OCI-LY1 (cell line): ENCODE measurements at regions not wholly inside any gene's neighbourhood (a gene's known extent, or its start where the extent isn't known, plus 50 kb on each side); places are given as distances from the start of the nearest gene placed in this dataset.

Source experiments
- H2AFZ ChIP-seq: fragments of 200-600 bp; sonication (generic), shearing (Covaris generic); 2 replicates; pipeline ENCODE4 v1.6.0; 2014; ENCODE audit warnings: antibody characterized with exemption, mild to moderate bottlenecking, low read length
- H3F3A ChIP-seq: fragments of 200-600 bp; sonication (generic), shearing (Covaris generic); 2 replicates; pipeline ENCODE4 v1.6.0; 2014; ENCODE audit warnings: mild to moderate bottlenecking, antibody characterized with exemption, low read length, moderate library complexity; ENCODE audit not compliant: insufficient read depth
- H3K27ac ChIP-seq: fragments of 200-600 bp; sonication (generic); 2 replicates; pipeline ENCODE4 v1.5.1; 2014; ENCODE audit warnings: low read length, mixed run types, mild to moderate bottlenecking, low read depth; ENCODE audit not compliant: poor library complexity, severe bottlenecking
- H3K27me3 ChIP-seq: fragments of 200-600 bp; sonication (generic); 2 replicates; pipeline ENCODE4 v1.6.0; 2014; ENCODE audit warnings: antibody characterized with exemption, mild to moderate bottlenecking, low read length, moderate library complexity; ENCODE audit not compliant: insufficient read depth
- H3K36me3 ChIP-seq: fragments of 200-600 bp; sonication (generic); 2 replicates; pipeline ENCODE4 v1.6.1; 2014; ENCODE audit warnings: mild to moderate bottlenecking, antibody characterized with exemption, low read length, moderate library complexity, mixed read lengths; ENCODE audit not compliant: insufficient read depth
- H3K4me1 ChIP-seq: fragments of 200-600 bp; sonication (generic); 2 replicates; pipeline ENCODE4 v1.5.1; 2014; ENCODE audit warnings: mild to moderate bottlenecking, low read length, moderate library complexity; ENCODE audit not compliant: insufficient read depth, severe bottlenecking
- H3K4me2 ChIP-seq: fragments of 200-600 bp; sonication (generic), shearing (Covaris generic); 2 replicates; pipeline ENCODE4 v1.6.1; 2014; ENCODE audit warnings: low read length
- H3K4me3 ChIP-seq: fragments of 200-600 bp; sonication (generic); 2 replicates; pipeline ENCODE4 v1.5.1; 2014; ENCODE audit warnings: low read length, low read depth, mild to moderate bottlenecking, mixed read lengths; ENCODE audit not compliant: poor library complexity, severe bottlenecking
- H3K79me2 ChIP-seq: fragments of 200-600 bp; shearing (Covaris generic); 2 replicates; pipeline ENCODE4 v1.6.1; 2016; ENCODE audit warnings: mixed run types, low read length, mixed read lengths; ENCODE audit not compliant: insufficient read depth
- H3K9ac ChIP-seq: fragments of 200-600 bp; sonication (generic), shearing (Covaris generic); 2 replicates; pipeline ENCODE4 v1.6.1; 2014; ENCODE audit warnings: mild to moderate bottlenecking, low read length, mixed read lengths
- H3K9me2 ChIP-seq: fragments of 200-600 bp; sonication (generic), shearing (Covaris generic); 2 replicates; pipeline ENCODE4 v1.6.1; 2014; ENCODE audit warnings: low read depth, mild to moderate bottlenecking, low read length, mixed read lengths
- H3K9me3 ChIP-seq: fragments of 200-600 bp; shearing (Covaris generic); 2 replicates; pipeline ENCODE4 v1.6.1; 2014; ENCODE audit warnings: low read length, mixed read lengths
- H4K20me1 ChIP-seq: fragments of 200-600 bp; sonication (generic), shearing (Covaris generic); 2 replicates; pipeline ENCODE4 v1.6.0; 2016; ENCODE audit warnings: mild to moderate bottlenecking, low read length; ENCODE audit not compliant: insufficient read depth
- EZH2 ChIP-seq: fragments of 200-600 bp; sonication (generic), shearing (Covaris generic); IDR thresholded peaks from 2 replicates; pipeline ENCODE4 v1.8.0; 2017; ENCODE audit warnings: borderline replicate concordance, mixed run types, mild to moderate bottlenecking, antibody characterized with exemption, low read length, moderate library complexity, mixed read lengths
- TF ChIP-seq, protein P1 (sequence below): fragments of 200-600 bp; sonication (generic), shearing (Covaris generic); IDR thresholded peaks from 2 replicates; pipeline ENCODE4 v1.5.1; 2017; ENCODE audit warnings: mild to moderate bottlenecking, antibody characterized with exemption, low read length, moderate library complexity, mixed read lengths

DNA sequence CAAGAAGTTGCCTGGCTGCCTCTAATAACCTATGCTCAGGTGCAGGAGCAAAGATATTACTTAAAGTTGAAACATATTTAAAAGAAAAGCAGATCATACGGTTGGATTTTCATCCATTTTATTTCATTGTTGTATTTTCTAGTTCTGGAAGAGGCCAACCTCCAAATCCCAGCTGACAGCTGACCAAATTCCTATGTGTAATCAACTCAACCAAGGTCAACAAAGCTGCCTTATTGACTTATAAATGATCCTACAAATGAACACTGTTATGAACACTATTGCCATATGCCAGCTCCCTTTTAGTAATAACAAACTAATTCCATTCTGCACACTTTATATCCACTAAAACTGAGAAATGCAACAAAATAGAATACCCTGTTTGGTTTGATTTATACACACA is 1537.4 kb downstream of the SLITRK1 start:
- Histone ChIP-seq H3K36me3 (no peaks in the 10 kb centered on the region), H3K27ac (no peak overlapping the region), H3K4me3 (no peak overlapping the region), H3K9me2 (no peaks in the 10 kb centered on the region), H4K20me1 (no peaks in the 10 kb centered on the region), H2AFZ (no peak overlapping the region), H3K27me3 (no peaks in the 10 kb centered on the region), H3K9me3 (no peaks in the 10 kb centered on the region), H3K4me1 (no peaks in the 10 kb centered on the region), H3K79me2 (no peaks in the 10 kb centered on the region), H3F3A (no peaks in the 10 kb centered on the region), H3K9ac (no peak overlapping the region), H3K4me2 (no peak overlapping the region)
- TF ChIP-seq, protein P1, sequence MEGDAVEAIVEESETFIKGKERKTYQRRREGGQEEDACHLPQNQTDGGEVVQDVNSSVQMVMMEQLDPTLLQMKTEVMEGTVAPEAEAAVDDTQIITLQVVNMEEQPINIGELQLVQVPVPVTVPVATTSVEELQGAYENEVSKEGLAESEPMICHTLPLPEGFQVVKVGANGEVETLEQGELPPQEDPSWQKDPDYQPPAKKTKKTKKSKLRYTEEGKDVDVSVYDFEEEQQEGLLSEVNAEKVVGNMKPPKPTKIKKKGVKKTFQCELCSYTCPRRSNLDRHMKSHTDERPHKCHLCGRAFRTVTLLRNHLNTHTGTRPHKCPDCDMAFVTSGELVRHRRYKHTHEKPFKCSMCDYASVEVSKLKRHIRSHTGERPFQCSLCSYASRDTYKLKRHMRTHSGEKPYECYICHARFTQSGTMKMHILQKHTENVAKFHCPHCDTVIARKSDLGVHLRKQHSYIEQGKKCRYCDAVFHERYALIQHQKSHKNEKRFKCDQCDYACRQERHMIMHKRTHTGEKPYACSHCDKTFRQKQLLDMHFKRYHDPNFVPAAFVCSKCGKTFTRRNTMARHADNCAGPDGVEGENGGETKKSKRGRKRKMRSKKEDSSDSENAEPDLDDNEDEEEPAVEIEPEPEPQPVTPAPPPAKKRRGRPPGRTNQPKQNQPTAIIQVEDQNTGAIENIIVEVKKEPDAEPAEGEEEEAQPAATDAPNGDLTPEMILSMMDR, result no peak
- no peak for TF ChIP-seq EZH2

DNA sequence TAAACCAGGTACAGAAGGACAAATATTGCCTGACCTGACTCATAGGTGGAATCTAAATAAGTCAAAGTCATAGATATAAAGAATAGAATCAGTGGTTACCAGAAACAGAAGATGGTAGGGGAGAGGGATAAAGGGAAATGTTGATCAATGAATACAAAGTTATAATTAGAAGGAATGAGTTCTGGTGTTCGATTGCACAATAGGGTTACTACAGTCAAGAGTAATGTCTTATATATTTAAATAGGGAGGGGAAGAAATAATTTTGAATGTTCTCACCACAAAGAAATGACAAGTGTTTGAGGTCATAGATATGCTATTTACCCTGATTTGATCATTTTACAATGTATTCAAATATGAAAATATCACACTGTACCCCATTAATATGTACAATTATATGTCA is 1541.2 kb downstream of the SLITRK1 start:
- Histone ChIP-seq H3K9ac (no peak overlapping the region), H3K79me2 (no peaks in the 10 kb centered on the region), H2AFZ (no peak overlapping the region), H3K27ac (no peak overlapping the region), H3K4me3 (no peak overlapping the region), H3K9me3 (no peaks in the 10 kb centered on the region), H3F3A (no peaks in the 10 kb centered on the region), H3K27me3 (no peaks in the 10 kb centered on the region), H3K36me3 (no peaks in the 10 kb centered on the region), H3K9me2 (no peaks in the 10 kb centered on the region), H3K4me1 (no peaks in the 10 kb centered on the region), H3K4me2 (no peak overlapping the region), H4K20me1 (no peaks in the 10 kb centered on the region)
- TF ChIP-seq EZH2, result no peak
- TF ChIP-seq, protein P1, result no peak

DNA sequence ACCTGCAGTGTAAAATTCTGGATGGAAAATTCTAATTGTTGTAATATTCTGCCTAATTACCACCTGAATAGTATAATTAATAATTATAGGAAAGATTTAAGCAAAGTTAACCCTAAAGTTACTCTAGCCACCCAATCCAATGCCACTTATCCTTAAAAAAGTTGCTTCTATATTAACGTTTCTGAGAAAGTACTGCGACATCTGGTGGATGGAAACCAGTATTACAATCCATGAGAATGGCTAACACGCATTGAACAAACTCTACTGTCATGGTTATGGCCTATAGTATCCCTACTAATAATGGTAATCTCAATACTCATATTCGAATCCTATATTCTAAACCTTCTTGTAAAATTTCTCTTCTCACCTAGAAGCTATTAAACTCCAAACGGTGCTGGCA is 1551.8 kb downstream of the SLITRK1 start:
- no peaks in the 10 kb centered on the region for H4K20me1 ChIP-seq
- no peaks in the 10 kb centered on the region for H3K36me3 ChIP-seq
- H3K4me3 ChIP-seq, result no peak overlapping the region
- no peaks in the 10 kb centered on the region for H3F3A ChIP-seq
- no peak for TF ChIP-seq EZH2
- TF ChIP-seq, protein P1, result peak; percentile 53
- no peaks in the 10 kb centered on the region for H3K9me3 ChIP-seq
- H3K79me2 ChIP-seq, result no peaks in the 10 kb centered on the region
- H3K9me2 ChIP-seq, result no peaks in the 10 kb centered on the region
- no peaks in the 10 kb centered on the region for H3K27me3 ChIP-seq
- H3K4me1 ChIP-seq, result no peaks in the 10 kb centered on the region
- H2AFZ ChIP-seq, result no peak overlapping the region
- H3K4me2 ChIP-seq, result no peak overlapping the region
- no peak overlapping the region for H3K9ac ChIP-seq
- no peak overlapping the region for H3K27ac ChIP-seq
